Suprapubic skin (tissue), 3 donors: ENCODE measurements at regions not wholly inside any gene's neighbourhood (a gene's known extent, or its start where the extent isn't known, plus 50 kb on each side); places are given as distances from the start of the nearest gene placed in this dataset.

ENCODE experiments used
- POLR2AphosphoS5 ChIP-seq, 3 donors: sonication (generic); formaldehyde crosslinking; IDR thresholded peaks; one replicate each; pipeline ENCODE4 v1.6.1; 2017; ENCODE audit warnings: antibody characterized with exemption in 3 of 3
- TF ChIP-seq, protein P1 (sequence below), 2 donors: fragments of 200-600 bp in 1 of 2; fragments of 450-650 bp in 1 of 2; sonication (generic) in 1 of 2; IDR thresholded peaks; one replicate each; pipeline ENCODE4 v1.5.1; 2016 to 2019; ENCODE audit warnings: antibody characterized with exemption in 2 of 2, mild to moderate bottlenecking in 1 of 2, moderate library complexity in 1 of 2

DNA sequence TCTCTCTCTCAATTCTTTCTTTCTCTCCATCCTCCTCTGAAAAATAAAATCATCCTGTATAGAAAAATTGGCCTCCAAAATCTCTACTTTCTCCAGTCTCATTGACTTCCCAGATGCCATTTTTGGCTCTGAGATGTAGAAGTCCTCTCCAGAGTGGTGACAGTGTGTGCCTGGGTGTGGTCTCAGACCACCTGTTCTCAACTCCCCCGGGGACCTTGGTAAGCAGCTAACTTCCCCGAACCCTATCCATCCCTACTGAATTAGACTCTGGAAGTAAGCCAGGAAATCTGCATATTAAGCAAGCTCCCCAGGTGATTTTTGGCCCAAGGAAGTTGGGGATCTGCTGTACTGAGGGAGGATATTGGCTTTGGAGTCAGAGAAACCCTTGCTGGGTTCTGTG lies 120.5 kb downstream of the WDR11 start:
- TF ChIP-seq, protein P1, sequence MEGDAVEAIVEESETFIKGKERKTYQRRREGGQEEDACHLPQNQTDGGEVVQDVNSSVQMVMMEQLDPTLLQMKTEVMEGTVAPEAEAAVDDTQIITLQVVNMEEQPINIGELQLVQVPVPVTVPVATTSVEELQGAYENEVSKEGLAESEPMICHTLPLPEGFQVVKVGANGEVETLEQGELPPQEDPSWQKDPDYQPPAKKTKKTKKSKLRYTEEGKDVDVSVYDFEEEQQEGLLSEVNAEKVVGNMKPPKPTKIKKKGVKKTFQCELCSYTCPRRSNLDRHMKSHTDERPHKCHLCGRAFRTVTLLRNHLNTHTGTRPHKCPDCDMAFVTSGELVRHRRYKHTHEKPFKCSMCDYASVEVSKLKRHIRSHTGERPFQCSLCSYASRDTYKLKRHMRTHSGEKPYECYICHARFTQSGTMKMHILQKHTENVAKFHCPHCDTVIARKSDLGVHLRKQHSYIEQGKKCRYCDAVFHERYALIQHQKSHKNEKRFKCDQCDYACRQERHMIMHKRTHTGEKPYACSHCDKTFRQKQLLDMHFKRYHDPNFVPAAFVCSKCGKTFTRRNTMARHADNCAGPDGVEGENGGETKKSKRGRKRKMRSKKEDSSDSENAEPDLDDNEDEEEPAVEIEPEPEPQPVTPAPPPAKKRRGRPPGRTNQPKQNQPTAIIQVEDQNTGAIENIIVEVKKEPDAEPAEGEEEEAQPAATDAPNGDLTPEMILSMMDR (IDR thresholded peaks at IDR 0.05), result no peak
- TF ChIP-seq POLR2AphosphoS5 (IDR thresholded peaks at IDR 0.05), result no peak
